IPS-18c (cell line): ENCODE measurements at regions not wholly inside any gene's neighbourhood (a gene's known extent, or its start where the extent isn't known, plus 50 kb on each side); places are given as distances from the start of the nearest gene placed in this dataset.

Experiments
- H3K4me3 ChIP-seq: 2 replicates; pipeline ENCODE4 v1.7.0; 2013; ENCODE audit warnings: low read depth, mild to moderate bottlenecking, low read length, moderate library complexity; ENCODE audit not compliant: insufficient read depth
- H3K9me3 ChIP-seq: one replicate; pipeline ENCODE4 v1.6.1; 2013; ENCODE audit warnings: mild to moderate bottlenecking, low read length, moderate library complexity; ENCODE audit not compliant: control insufficient read depth, insufficient read depth

- H3K9me3 ChIP-seq: no peaks in the 10 kb centered on the region
- H3K4me3 ChIP-seq: no peak overlapping the region
These were observed 295.4 kb upstream of the ZNF521 start for GRCh38 chr18:25647404-25647803.

DNA sequence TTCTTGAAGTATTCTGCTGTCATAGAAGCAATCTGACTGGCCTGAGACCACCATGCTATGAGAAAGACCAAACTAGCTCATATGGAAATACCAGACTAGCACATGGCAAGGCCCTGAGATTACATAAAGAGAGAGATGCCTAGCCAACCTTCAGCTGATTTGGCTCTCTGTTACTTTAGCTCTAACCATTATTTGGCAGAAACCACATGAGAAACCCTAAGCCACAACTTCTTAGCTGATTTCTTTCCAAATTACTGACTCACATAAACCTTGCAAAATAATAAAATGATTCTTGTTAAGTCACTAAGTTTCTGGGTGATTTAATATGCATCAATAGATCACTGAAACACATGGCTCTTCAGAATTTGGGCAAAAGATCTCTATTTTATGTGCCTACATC lies 295.0 kb upstream of the ZNF521 start:
- Histone ChIP-seq H3K4me3 (no peak overlapping the region), H3K9me3 (no peaks in the 10 kb centered on the region)

DNA sequence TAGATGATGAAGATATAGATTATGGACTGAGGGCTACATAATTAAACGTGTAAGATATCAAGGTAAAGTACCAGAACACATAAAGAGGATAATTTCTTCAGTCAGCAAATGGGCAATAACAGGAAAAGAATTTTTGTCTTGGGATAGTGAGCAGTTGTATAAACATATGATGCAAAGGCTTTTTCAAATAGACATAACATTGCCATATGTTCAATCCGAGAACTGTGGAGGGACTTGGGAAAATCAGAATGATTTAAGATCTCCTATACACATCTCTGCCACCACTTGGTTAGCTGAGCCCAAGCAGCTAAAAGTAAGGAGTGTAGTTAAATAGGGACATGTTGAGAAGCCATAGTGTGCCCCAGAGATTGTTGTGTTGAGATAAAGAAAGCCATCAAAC lies 287.6 kb upstream of the ZNF521 start:
- Histone ChIP-seq H3K9me3 (no peaks in the 10 kb centered on the region), H3K4me3 (no peak overlapping the region)

- no peak overlapping the region for H3K4me3 ChIP-seq
- H3K9me3 ChIP-seq: no peaks in the 10 kb centered on the region
These were observed 281.6 kb upstream of the ZNF521 start for GRCh38 chr18:25633563-25633962.

DNA sequence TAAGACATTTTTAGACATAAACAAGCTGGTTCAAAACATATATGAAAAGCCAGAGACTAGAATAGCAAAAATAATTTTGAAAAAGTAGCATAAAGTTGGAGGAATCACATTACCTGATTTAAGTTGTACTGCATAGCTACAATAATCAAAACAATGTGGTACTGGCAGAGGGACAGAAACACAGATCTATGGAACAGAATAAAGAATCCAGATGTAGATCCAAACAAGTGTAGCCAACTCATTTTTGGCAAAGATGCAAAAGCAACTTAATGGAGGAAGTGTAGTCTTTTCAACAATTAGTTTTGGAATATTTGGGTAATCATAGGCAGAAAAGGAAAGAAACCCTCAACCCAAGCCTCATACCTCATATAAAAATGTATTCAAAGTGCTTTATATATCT lies 278.7 kb upstream of the ZNF521 start:
- no peaks in the 10 kb centered on the region for H3K9me3 ChIP-seq
- no peak overlapping the region for H3K4me3 ChIP-seq

DNA sequence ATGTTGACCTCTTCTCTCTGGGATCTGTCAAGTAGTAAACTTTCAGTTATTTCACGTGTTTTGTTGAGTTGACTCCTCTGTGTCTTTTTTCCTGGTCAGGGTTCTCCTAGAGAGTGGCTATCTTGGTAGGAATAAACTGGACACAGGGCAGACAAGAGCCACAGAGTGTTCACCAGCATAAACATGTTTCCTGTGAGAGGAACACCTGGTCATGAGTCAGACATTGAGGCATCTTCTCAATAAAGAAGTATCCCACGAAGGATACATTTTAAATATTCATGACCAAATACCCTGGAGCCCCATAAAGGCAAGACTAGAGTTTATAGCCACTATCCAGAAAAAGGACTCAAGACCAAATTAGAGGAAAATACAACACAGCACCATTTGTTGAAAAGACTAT lies 269.7 kb upstream of the ZNF521 start:
- Histone ChIP-seq H3K9me3 (no peaks in the 10 kb centered on the region), H3K4me3 (no peak overlapping the region)

DNA sequence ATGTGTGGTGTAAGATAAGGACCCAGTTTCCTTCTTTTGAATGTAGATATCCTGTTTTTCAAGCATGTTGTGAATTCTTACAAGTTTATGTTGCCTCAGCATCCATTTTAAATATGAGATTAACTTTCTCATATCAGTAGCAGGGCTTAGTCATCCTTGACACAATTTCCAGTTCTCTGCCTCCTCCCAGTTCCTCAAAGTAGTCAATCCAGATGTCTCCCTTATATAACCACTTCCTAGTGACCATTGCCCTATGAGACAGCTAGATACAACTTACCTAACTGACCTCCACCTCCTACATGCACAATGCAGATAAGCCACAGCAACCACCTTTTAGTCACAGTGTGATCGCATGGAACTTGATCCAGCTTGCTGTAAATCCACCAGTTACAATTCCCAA lies 269.2 kb upstream of the ZNF521 start:
- no peaks in the 10 kb centered on the region for H3K9me3 ChIP-seq
- H3K4me3 ChIP-seq: no peak overlapping the region

DNA sequence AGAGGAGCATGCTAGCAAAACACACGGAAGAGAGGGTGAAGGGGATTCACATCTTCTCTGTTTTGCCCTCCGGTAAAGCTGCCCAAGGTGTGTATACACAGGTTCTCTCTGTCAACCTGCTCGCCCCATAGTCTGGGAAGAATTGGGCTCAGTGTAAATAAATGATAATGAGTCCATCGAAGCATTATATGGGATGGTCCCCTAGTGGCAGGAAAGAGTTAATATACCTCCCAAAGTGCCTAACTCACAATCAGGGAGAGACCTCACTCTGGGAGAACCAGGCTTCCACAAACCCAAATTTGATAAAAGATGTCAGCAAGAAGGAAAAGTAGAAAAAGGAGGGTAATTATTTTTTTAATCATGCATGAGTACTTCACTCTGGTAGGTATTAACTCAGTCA lies 262.2 kb upstream of the ZNF521 start:
- Histone ChIP-seq H3K4me3 (no peak overlapping the region), H3K9me3 (no peaks in the 10 kb centered on the region)

DNA sequence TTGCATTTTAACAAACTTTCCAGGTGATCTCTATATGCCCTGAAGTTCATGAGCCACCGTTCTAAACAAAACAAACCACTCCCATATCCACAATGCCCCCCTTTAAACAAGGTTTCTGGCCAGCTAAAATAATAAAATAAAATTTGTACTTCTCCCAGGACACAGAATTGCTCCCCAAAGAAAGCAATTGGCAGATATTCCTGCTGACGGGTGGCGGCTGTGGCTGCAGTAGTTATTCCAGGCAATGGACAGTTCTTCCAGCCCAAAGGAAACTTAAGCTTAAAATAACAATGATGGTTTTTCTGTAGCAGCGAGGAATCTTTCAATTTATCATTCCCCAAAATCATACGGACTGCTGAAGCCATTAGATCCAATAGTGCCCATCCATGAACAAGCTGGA lies 260.5 kb upstream of the ZNF521 start:
- Histone ChIP-seq H3K4me3 (no peak overlapping the region), H3K9me3 (no peaks in the 10 kb centered on the region)

DNA sequence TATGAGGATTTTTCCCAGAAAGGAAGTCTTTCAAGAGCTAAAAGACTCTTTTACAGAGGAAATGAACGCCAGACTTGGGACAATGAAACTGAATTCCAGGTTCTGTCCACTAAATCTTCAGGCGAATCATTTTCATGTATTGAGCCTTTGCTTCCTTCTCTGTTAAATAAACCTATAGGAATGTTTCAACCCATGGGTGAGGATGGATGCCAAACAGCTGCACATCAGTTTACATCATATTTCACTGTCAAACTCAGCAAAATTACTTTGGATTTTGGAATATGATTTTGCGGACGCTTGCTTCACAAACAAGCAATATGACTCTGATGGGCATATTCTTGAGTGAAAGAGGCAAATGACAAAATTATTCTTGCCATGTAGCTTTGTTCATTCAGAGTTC lies 256.1 kb upstream of the ZNF521 start:
- no peak overlapping the region for H3K4me3 ChIP-seq
- no peaks in the 10 kb centered on the region for H3K9me3 ChIP-seq

GRCh38 chr18:25604894-25605597 lies 253.1 kb upstream of the ZNF521 start:
- H3K9me3 ChIP-seq: peaks cover 2% of the 10 kb centered on the region
- H3K4me3 ChIP-seq: no peak overlapping the region

GRCh38 chr18:25604196-25604893 lies 252.4 kb upstream of the ZNF521 start:
- peaks cover 2% of the 10 kb centered on the region for H3K9me3 ChIP-seq
- H3K4me3 ChIP-seq: no peak overlapping the region

GRCh38 chr18:25599443-25599842 lies 247.5 kb upstream of the ZNF521 start:
- no peak overlapping the region for H3K4me3 ChIP-seq
- H3K9me3 ChIP-seq: peaks cover 2% of the 10 kb centered on the region

GRCh38 chr18:25597476-25597875 lies 245.5 kb upstream of the ZNF521 start:
- no peak overlapping the region for H3K4me3 ChIP-seq
- peaks cover 2% of the 10 kb centered on the region for H3K9me3 ChIP-seq

GRCh38 chr18:25595274-25596060 lies 243.5 kb upstream of the ZNF521 start:
- H3K4me3 ChIP-seq: no peak overlapping the region
- no peaks in the 10 kb centered on the region for H3K9me3 ChIP-seq

- no peak overlapping the region for H3K4me3 ChIP-seq
These were observed 242.4 kb upstream of the ZNF521 start for GRCh38 chr18:25594351-25594750.

GRCh38 chr18:25592804-25593360 lies 240.9 kb upstream of the ZNF521 start:
- Histone ChIP-seq H3K9me3 (peaks cover 4% of the 10 kb centered on the region), H3K4me3 (no peak overlapping the region)

More at GRCh38 chr18:25594351-25594750, 242.4 kb upstream of the ZNF521 start:
- no peaks in the 10 kb centered on the region for H3K9me3 ChIP-seq

DNA sequence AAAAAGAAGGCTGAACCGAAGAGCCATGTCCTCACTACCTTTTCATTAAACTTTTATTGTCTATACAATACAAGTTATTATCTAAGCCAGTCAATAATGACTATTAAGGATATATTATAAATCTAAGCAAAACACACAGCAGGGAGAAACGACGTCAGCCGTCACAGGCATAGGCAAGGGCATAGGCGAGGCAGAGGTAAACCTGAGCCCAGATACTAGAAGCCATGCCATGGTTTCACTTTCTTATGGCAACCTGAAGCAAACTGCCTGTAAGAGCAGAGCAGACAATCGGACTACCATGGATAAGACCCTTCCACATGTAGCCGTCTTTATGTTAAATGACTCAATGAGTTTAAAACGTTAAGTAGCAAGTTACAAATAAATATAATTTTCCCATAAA lies 238.5 kb upstream of the ZNF521 start:
- H3K4me3 ChIP-seq: no peak overlapping the region
- peaks cover 7% of the 10 kb centered on the region for H3K9me3 ChIP-seq
